ENCODE measurements at regions not wholly inside any gene's neighbourhood (a gene's known extent, or its start where the extent isn't known, plus 50 kb on each side); places are given as distances from the start of the nearest gene placed in this dataset.

- Histone ChIP-seq H3K27me3 (no peaks in the 10 kb centered on the region), H3K4me1 (peaks cover 0 to 12% (median 0%) of the 10 kb centered on the region in 4 donors), H3K4me3 (no peak overlapping the region), H3K27ac (no peak overlapping the region), H3K9me3 (peaks cover 0 to 14% (median 0%) of the 10 kb centered on the region in 3 donors), H3K36me3 (no peaks in the 10 kb centered on the region)
- TF ChIP-seq CTCF (IDR thresholded peaks at IDR 0.05): no peak
- intact Hi-C loops (cut with DNase I; ENCODE audit: low total_unique reads): no loop called here
- DNase-seq: no peak
Observed at GRCh38 chr14:55979096-55979495, 139.1 kb upstream of the PELI2 start.

GRCh38 chr14:55979781-55980180 is 138.4 kb upstream of the PELI2 start:
- no peak for DNase-seq
- H3K36me3 ChIP-seq: no peaks in the 10 kb centered on the region
- intact Hi-C loops (cut with DNase I; ENCODE audit: low total_unique reads): no loop called here
- H3K27ac ChIP-seq: no peak overlapping the region
- H3K4me3 ChIP-seq: no peak overlapping the region
- H3K4me1 ChIP-seq: peaks cover 0 to 12% (median 0%) of the 10 kb centered on the region in 4 donors
- H3K27me3 ChIP-seq: no peaks in the 10 kb centered on the region
- no peak for TF ChIP-seq CTCF (IDR thresholded peaks at IDR 0.05)
- peaks cover 0 to 14% (median 0%) of the 10 kb centered on the region in 3 donors for H3K9me3 ChIP-seq

- no peak for TF ChIP-seq CTCF (IDR thresholded peaks at IDR 0.05)
- Histone ChIP-seq H3K27ac (no peak overlapping the region), H3K27me3 (no peaks in the 10 kb centered on the region), H3K4me3 (no peak overlapping the region), H3K4me1 (peaks cover 0 to 12% (median 0%) of the 10 kb centered on the region in 4 donors), H3K9me3 (peaks cover 0 to 14% (median 0%) of the 10 kb centered on the region in 3 donors), H3K36me3 (no peaks in the 10 kb centered on the region)
- DNase-seq: no peak
- intact Hi-C loops (cut with DNase I; ENCODE audit: low total_unique reads): no loop called here
Observed at GRCh38 chr14:55980970-55981369, 137.2 kb upstream of the PELI2 start.

- TF ChIP-seq CTCF (IDR thresholded peaks at IDR 0.05): no peak
- no peak overlapping the region for H3K27ac ChIP-seq
- H3K4me1 ChIP-seq: no peaks in the 10 kb centered on the region
- no peak for DNase-seq
- H3K9me3 ChIP-seq: peaks cover 0 to 9% (median 0%) of the 10 kb centered on the region in 3 donors
- no peak overlapping the region for H3K4me3 ChIP-seq
- intact Hi-C loops (cut with DNase I; ENCODE audit: low total_unique reads): no loop called here
- no peaks in the 10 kb centered on the region for H3K27me3 ChIP-seq
- no peaks in the 10 kb centered on the region for H3K36me3 ChIP-seq
Observed at GRCh38 chr14:55986069-55986468, 132.1 kb upstream of the PELI2 start.

GRCh38 chr14:56000846-56001245 is 117.4 kb upstream of the PELI2 start:
- H3K27me3 ChIP-seq: no peaks in the 10 kb centered on the region
- no peaks in the 10 kb centered on the region for H3K36me3 ChIP-seq
- H3K4me1 ChIP-seq: peaks cover 0 to 31% (median 9%) of the 10 kb centered on the region in 4 donors
- no peak for TF ChIP-seq CTCF (IDR thresholded peaks at IDR 0.05)
- H3K9me3 ChIP-seq: no peaks in the 10 kb centered on the region
- no peak overlapping the region for H3K27ac ChIP-seq
- H3K4me3 ChIP-seq: no peak overlapping the region
- intact Hi-C loops (cut with DNase I; ENCODE audit: low total_unique reads): no loop called here
- DNase-seq: no peak

- Histone ChIP-seq H3K36me3 (no peaks in the 10 kb centered on the region), H3K27ac (peak overlapping the region in 1 of 2 donors; percentile 23), H3K4me1 (peaks cover 0 to 31% (median 9%) of the 10 kb centered on the region in 4 donors), H3K9me3 (no peaks in the 10 kb centered on the region), H3K4me3 (no peak overlapping the region), H3K27me3 (no peaks in the 10 kb centered on the region)
- intact Hi-C loops (cut with DNase I; ENCODE audit: low total_unique reads): no loop called here
- no peak for TF ChIP-seq CTCF (IDR thresholded peaks at IDR 0.05)
- DNase-seq: no peak
Observed at GRCh38 chr14:56002342-56002741, 115.9 kb upstream of the PELI2 start.

Data from tibial artery (tissue), 4 donors.